ENCODE measurements at regions not wholly inside any gene's neighbourhood (a gene's known extent, or its start where the extent isn't known, plus 50 kb on each side); places are given as distances from the start of the nearest gene placed in this dataset.

DNA sequence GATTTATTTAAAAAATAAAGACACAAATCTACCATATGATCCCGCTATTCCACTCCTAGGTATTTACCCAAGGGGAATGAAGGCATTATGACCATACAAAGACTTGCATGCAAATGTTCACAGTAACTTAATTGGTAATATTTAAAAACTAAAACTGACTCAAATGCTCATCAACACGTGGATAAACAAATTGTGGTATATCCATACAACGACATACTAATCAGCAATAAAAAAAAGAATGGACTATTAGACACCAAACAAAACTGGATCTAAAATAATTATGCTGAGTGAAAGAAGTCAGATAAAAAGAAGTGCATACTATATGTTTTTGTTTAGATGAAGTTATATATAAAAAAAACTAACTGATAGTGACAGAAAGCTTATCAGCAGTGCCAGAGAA, 428.3 kb downstream of the ZEB2 start:
- TF ChIP-seq, protein P1, sequence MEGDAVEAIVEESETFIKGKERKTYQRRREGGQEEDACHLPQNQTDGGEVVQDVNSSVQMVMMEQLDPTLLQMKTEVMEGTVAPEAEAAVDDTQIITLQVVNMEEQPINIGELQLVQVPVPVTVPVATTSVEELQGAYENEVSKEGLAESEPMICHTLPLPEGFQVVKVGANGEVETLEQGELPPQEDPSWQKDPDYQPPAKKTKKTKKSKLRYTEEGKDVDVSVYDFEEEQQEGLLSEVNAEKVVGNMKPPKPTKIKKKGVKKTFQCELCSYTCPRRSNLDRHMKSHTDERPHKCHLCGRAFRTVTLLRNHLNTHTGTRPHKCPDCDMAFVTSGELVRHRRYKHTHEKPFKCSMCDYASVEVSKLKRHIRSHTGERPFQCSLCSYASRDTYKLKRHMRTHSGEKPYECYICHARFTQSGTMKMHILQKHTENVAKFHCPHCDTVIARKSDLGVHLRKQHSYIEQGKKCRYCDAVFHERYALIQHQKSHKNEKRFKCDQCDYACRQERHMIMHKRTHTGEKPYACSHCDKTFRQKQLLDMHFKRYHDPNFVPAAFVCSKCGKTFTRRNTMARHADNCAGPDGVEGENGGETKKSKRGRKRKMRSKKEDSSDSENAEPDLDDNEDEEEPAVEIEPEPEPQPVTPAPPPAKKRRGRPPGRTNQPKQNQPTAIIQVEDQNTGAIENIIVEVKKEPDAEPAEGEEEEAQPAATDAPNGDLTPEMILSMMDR (IDR thresholded peaks at IDR 0.05; ENCODE audit: insufficient read depth, low read depth, low read length, missing control alignments): no peak
- no peak overlapping the region for H3K4me3 ChIP-seq (ENCODE audit: low read length)
- DNase-seq (ENCODE audit: low read depth): no peak

DNA sequence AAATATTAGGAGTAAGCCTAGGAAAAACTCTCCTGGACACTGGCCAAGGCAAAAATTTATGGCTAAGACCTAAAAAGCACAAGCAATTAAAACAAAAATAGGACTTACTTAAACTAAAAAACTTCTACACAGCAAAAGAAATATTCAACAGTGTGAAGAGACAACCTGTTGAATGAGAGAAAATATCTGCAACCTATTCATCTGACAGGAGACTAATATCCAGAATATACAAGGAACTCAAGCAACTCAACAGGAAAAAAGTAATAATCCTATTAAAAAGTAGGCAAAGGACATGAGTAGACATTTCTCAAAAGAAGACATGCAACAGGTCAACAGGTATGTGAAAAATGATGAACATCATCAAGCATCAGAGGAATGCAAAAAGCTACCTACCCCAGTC, 431.1 kb downstream of the ZEB2 start:
- TF ChIP-seq, protein P1 (IDR thresholded peaks at IDR 0.05; ENCODE audit: insufficient read depth, low read depth, low read length, missing control alignments): no peak
- H3K4me3 ChIP-seq (ENCODE audit: low read length): no peak overlapping the region
- no peak for DNase-seq (ENCODE audit: low read depth)

DNA sequence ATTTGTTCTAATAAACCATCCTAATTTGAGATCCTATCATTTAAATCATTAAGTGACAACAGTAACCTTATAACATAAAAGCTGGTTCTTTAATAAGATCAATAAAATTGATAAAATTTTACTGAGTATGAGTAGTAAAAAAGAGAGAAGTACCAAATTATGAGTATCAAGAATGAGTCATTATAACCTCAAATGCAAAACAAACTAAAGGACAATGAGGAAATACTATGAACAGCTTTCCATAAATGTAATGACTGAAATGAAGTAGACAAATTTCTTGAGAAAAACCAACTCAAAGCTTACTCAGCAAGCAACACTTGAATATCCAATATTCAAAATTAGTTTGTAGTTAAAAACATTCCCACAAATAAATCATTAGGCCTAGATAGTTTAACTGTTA, 433.0 kb downstream of the ZEB2 start:
- DNase-seq (ENCODE audit: low read depth): peak; percentile 21
- no peak overlapping the region for H3K4me3 ChIP-seq (ENCODE audit: low read length)
- TF ChIP-seq, protein P1 (IDR thresholded peaks at IDR 0.05; ENCODE audit: insufficient read depth, low read depth, low read length, missing control alignments): no peak

DNA sequence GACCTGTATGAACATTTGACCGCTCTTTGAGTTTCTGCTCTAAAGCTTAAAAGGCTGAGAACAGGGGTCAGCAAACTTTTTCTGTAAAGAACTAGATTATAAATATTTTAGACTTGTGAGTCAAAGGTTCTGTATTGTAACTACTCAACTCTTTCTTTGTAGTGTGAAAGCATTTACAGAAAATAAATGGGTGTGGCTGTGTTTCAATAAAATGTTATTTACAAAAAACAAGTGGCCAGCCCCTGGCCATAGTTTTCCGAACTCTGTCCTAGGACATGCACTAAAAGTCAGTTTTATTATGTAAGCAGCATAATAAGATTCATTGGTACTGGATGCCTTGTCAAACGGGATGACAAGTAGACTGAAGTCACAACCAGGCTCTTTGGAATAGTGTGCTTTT, 434.9 kb downstream of the ZEB2 start:
- DNase-seq (ENCODE audit: low read depth): no peak
- TF ChIP-seq, protein P1 (IDR thresholded peaks at IDR 0.05; ENCODE audit: insufficient read depth, low read depth, low read length, missing control alignments): no peak
- no peak overlapping the region for H3K4me3 ChIP-seq (ENCODE audit: low read length)

DNA sequence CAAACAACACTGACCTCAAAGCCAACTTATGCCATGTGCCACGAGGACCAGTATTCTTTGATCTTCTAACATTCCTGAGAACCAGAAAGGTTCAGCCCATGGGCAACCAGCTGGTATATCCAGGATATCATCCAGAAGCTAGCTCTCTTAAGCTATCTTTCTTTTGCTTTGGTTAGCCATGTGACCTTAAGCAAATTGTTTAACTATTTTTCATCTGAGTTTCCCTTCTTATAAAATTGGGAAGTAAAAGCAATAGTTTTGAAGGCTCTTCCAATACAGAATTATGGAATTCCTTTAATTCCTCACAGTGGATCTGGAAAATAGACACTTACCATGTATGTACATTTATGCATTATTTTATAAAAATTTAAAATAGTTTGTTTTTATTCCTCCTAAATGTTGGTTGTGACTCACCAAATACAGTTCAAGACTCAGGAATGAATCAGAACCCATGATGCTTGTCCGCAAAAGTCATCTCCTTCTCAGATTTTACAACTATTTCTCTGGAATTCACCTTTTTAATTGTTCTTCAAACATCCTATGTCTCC, 435.7 kb downstream of the ZEB2 start:
- H3K4me3 ChIP-seq (ENCODE audit: low read length): no peak overlapping the region
- TF ChIP-seq, protein P1 (IDR thresholded peaks at IDR 0.05; ENCODE audit: insufficient read depth, low read depth, low read length, missing control alignments): no peak
- DNase-seq (ENCODE audit: low read depth): peak; percentile 43

DNA sequence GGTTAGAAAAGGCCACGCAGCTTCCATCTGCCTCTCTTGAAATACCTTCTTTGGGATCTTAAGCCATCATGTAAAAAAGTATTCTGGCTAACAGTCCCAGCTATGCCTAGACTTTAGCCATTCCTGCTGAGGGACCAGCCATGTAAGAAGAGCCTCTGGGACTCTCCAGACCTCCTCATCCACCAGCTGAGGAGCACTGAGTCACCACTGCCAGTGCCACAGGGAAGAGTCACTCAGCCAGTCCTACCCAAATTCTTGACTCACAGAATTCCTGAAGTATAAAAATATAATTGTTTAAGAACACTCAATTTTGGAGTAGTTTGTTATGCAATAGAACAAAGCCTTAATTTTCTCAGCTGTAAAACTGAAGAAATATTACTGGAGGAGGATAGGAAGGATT, 436.7 kb downstream of the ZEB2 start:
- no peak overlapping the region for H3K4me3 ChIP-seq (ENCODE audit: low read length)
- DNase-seq (ENCODE audit: low read depth): peak; percentile 83
- TF ChIP-seq, protein P1 (IDR thresholded peaks at IDR 0.05; ENCODE audit: insufficient read depth, low read depth, low read length, missing control alignments): no peak

DNA sequence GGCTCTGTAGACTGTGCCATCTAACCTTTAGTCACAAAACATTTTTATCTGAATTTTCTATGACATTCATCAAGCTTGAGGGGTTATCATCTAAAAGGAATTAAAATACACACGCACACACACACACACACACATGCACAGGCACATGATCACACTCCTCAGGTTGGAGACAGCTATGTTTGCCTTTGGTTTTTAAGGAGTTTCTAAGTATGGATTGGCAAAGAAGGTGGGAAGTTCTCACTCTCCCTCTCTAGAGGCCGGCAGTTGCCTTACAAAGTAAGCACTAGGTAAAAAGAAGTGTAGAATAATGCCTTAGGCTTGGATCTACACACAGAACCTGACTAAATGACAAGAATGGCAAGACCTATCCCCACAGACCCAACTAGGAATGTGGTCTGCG, 437.1 kb downstream of the ZEB2 start:
- no peak overlapping the region for H3K4me3 ChIP-seq (ENCODE audit: low read length)
- TF ChIP-seq, protein P1 (IDR thresholded peaks at IDR 0.05; ENCODE audit: insufficient read depth, low read depth, low read length, missing control alignments): no peak
- no peak for DNase-seq (ENCODE audit: low read depth)

Data from epithelial cell of esophagus (primary cell).